ENCODE measurements at regions not wholly inside any gene's neighbourhood (a gene's known extent, or its start where the extent isn't known, plus 50 kb on each side); places are given as distances from the start of the nearest gene placed in this dataset.

DNA sequence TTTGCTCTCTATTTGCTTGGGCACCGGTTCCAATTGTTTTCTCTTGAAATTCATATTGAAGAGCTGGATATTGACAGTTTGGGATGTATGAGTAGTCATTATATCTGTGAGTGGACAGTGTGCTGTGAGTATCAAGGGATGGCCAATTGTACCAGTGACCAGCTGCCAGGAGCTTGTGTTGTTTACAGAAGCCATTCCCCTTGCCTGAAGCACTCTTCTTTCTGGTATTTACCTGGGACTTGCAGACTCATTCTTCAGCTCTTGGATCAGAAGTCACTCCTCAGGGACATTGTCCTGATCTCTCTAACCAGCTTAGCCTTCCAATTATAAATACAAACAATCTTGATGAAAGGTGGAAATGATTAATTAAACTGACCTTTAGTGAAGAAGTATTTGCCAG is 438.3 kb upstream of the LRATD1 start:
- no peak overlapping the region for H3K27ac ChIP-seq
- DNase-seq (ENCODE audit: low spot score): no peak
- H3K4me3 ChIP-seq: no peak overlapping the region
- TF ChIP-seq, protein P1, sequence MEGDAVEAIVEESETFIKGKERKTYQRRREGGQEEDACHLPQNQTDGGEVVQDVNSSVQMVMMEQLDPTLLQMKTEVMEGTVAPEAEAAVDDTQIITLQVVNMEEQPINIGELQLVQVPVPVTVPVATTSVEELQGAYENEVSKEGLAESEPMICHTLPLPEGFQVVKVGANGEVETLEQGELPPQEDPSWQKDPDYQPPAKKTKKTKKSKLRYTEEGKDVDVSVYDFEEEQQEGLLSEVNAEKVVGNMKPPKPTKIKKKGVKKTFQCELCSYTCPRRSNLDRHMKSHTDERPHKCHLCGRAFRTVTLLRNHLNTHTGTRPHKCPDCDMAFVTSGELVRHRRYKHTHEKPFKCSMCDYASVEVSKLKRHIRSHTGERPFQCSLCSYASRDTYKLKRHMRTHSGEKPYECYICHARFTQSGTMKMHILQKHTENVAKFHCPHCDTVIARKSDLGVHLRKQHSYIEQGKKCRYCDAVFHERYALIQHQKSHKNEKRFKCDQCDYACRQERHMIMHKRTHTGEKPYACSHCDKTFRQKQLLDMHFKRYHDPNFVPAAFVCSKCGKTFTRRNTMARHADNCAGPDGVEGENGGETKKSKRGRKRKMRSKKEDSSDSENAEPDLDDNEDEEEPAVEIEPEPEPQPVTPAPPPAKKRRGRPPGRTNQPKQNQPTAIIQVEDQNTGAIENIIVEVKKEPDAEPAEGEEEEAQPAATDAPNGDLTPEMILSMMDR (IDR thresholded peaks at IDR 0.05): no peak

DNA sequence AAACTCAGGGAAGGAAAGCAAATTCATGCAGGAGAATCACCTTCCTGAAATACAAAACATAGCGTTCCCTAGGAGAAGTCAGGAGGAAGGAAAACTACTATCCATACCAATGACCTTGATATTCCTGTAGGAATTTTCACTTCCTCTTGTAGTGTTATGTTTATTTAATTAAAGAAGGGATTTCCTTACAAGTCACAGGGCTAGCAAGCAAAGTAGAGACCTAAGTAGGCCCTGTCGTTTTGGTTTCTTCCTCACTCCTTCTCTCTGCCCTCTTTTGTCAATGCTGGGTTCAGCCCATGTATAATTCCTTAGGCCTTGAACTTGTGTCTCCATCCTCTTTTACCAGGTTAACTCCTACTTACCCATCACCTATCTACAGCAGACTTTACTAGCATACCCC is 435.2 kb upstream of the LRATD1 start:
- TF ChIP-seq, protein P1 (IDR thresholded peaks at IDR 0.05): no peak
- H3K27ac ChIP-seq: no peak overlapping the region
- no peak overlapping the region for H3K4me3 ChIP-seq
- no peak for DNase-seq (ENCODE audit: low spot score)

DNA sequence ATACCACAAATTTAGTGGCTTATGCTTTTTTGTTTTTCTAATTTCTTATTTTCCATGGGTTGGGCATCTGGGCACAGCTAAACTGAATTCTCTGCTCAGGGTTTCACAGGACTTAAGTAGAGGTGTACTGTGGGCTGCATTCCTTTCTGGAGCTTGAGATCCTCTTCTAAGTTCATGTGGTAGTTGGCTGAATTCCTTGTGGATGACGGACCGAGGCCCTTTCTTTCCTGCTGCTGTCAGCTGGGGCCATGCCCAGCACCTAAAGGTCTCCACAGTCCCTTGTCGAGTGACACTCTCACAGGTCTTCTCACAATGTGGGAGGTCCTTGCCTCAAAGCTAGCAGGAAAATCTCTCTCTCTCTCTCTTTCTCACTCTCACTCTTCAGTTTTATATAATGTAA is 433.5 kb upstream of the LRATD1 start:
- Histone ChIP-seq H3K27ac (no peak overlapping the region), H3K4me3 (no peak overlapping the region)
- TF ChIP-seq, protein P1 (IDR thresholded peaks at IDR 0.05): no peak
- no peak for DNase-seq (ENCODE audit: low spot score)

GRCh38 chr2:14219306-14219705 is 413.2 kb upstream of the LRATD1 start:
- no peak overlapping the region for H3K4me3 ChIP-seq
- no peak overlapping the region for H3K27ac ChIP-seq
- TF ChIP-seq, protein P1 (IDR thresholded peaks at IDR 0.05): no peak
- DNase-seq (ENCODE audit: low spot score): no peak

DNA sequence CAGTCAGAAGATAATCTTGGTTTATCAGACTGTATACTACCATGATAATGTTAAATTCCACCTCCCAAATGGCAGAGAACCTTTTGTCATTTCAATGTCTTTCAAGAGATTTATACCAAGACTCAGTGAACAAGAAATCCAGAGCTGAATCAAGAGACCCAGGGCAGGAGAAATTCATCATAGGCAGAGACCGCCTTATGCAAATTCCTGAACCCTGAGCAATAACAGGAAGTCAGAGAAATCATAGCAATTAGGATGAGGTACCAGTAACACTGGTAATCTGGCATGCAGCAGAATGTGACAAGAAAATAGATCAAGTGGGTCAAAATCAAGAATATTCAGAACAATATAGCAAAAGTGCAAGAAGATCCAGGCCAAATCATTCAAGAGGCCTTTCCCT is 412.4 kb upstream of the LRATD1 start:
- Histone ChIP-seq H3K4me3 (no peak overlapping the region), H3K27ac (no peak overlapping the region)
- TF ChIP-seq, protein P1 (IDR thresholded peaks at IDR 0.05): no peak
- DNase-seq (ENCODE audit: low spot score): no peak

- TF ChIP-seq, protein P1 (IDR thresholded peaks at IDR 0.05): no peak
- DNase-seq (ENCODE audit: low spot score): no peak
- H3K4me3 ChIP-seq: no peak overlapping the region
- no peak overlapping the region for H3K27ac ChIP-seq
Measured at GRCh38 chr2:14221466-14221865, 411.1 kb upstream of the LRATD1 start.

- Histone ChIP-seq H3K27ac (no peak overlapping the region), H3K4me3 (no peak overlapping the region)
- TF ChIP-seq, protein P1 (IDR thresholded peaks at IDR 0.05): no peak
- no peak for DNase-seq (ENCODE audit: low spot score)
Measured at GRCh38 chr2:14223576-14223975, 408.9 kb upstream of the LRATD1 start.

Measured in coronary artery (tissue), 2 donors.